ENCODE measurements at regions not wholly inside any gene's neighbourhood (a gene's known extent, or its start where the extent isn't known, plus 50 kb on each side); places are given as distances from the start of the nearest gene placed in this dataset.

DNA sequence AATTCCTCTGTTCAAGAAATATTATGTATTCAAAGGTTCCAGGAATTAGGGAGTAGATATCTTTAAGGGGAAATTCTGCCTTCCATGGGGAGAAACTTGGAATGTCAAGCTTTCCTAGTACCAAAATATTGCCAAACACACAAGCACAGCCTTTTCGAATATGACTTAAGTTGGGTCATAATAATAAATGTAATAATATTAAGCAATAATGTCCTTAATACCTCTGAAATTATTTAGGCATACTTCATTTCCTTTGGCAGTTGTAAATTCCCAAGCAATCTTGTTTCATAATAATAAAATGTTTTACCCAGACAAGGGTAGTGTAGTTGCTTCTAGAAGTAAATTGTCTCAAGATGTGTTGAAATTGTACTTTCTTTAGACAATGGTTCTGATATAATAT is 630.3 kb upstream of the CDH18 start:
- no CpG with 5 or more reads among the region's 1 CpG for WGBS

GRCh38 chr5:20617841-20618240 is 629.8 kb upstream of the CDH18 start:
- DNase-seq = no peak
- Histone ChIP-seq H2BK15ac (ENCODE audit: low read depth, poor library complexity, severe bottlenecking) (no peak overlapping the region), H2BK120ac (ENCODE audit: low read depth, low read length) (no peak overlapping the region), H4K8ac (ENCODE audit: low read length) (no peak overlapping the region), H3K9ac (ENCODE audit: low read length) (no peak overlapping the region), H2BK5ac (ENCODE audit: low read depth, low read length, poor library complexity, severe bottlenecking) (no peak overlapping the region), H2AK5ac (ENCODE audit: low read length, severe bottlenecking) (no peak overlapping the region), H2AFZ (ENCODE audit: low read depth, low read length) (no peak overlapping the region), H3K36me3 (ENCODE audit: control insufficient read depth in 1 of 2, insufficient read depth in 2 of 2, low read depth in 1 of 2, low read length in 2 of 2) (no peaks in the 10 kb centered on the region), H3K14ac (ENCODE audit: low read length in 2 of 2) (no peak overlapping the region), H4K91ac (ENCODE audit: low read length) (no peak overlapping the region), H3K4me3 (ENCODE audit: insufficient read depth in 1 of 2, low read depth in 1 of 2, low read length in 2 of 2) (no peak overlapping the region), H2BK12ac (ENCODE audit: low read length in 2 of 2) (no peak overlapping the region), H3K79me1 (replicated peaks; ENCODE audit: low read length, poor library complexity, severe bottlenecking) (no peaks in the 10 kb centered on the region), H3K27ac (ENCODE audit: low read length, poor library complexity, severe bottlenecking) (no peak overlapping the region), H3K4me1 (ENCODE audit: control insufficient read depth, insufficient read depth, low read depth, low read length) (no peaks in the 10 kb centered on the region), H3K23ac (ENCODE audit: low read length in 2 of 2) (no peak overlapping the region), H3K27me3 (ENCODE audit: control insufficient read depth in 1 of 2, insufficient read depth in 1 of 2, low read length in 2 of 2) (no peaks in the 10 kb centered on the region), H3K4ac (ENCODE audit: low read depth in 1 of 2, low read length in 2 of 2) (no peak overlapping the region), H3K18ac (ENCODE audit: low read depth in 1 of 2, low read length in 2 of 2) (no peak overlapping the region), H3K9me3 (ENCODE audit: control insufficient read depth, low read length) (no peaks in the 10 kb centered on the region), H3K4me2 (ENCODE audit: low read length, poor library complexity, severe bottlenecking) (no peak overlapping the region)
- 66% methylated on average over 3 of the region's 3 CpGs for WGBS

More for the DNA sequence above, 630.3 kb upstream of the CDH18 start:
- H3K4me3 ChIP-seq (ENCODE audit: insufficient read depth in 1 of 2, low read depth in 1 of 2, low read length in 2 of 2) = no peak overlapping the region
- no peaks in the 10 kb centered on the region for H3K9me3 ChIP-seq (ENCODE audit: control insufficient read depth, low read length)
- no peaks in the 10 kb centered on the region for H3K4me1 ChIP-seq (ENCODE audit: control insufficient read depth, insufficient read depth, low read depth, low read length)
- no peak overlapping the region for H3K4ac ChIP-seq (ENCODE audit: low read depth in 1 of 2, low read length in 2 of 2)
- no peaks in the 10 kb centered on the region for H3K36me3 ChIP-seq (ENCODE audit: control insufficient read depth in 1 of 2, insufficient read depth in 2 of 2, low read depth in 1 of 2, low read length in 2 of 2)
- H4K8ac ChIP-seq (ENCODE audit: low read length) = no peak overlapping the region
- no peaks in the 10 kb centered on the region for H3K79me1 ChIP-seq (replicated peaks; ENCODE audit: low read length, poor library complexity, severe bottlenecking)
- no peaks in the 10 kb centered on the region for H3K27me3 ChIP-seq (ENCODE audit: control insufficient read depth in 1 of 2, insufficient read depth in 1 of 2, low read length in 2 of 2)
- H3K9ac ChIP-seq (ENCODE audit: low read length) = no peak overlapping the region
- H3K18ac ChIP-seq (ENCODE audit: low read depth in 1 of 2, low read length in 2 of 2) = no peak overlapping the region
- H2BK5ac ChIP-seq (ENCODE audit: low read depth, low read length, poor library complexity, severe bottlenecking) = no peak overlapping the region
- no peak overlapping the region for H3K27ac ChIP-seq (ENCODE audit: low read length, poor library complexity, severe bottlenecking)
- no peak overlapping the region for H2BK15ac ChIP-seq (ENCODE audit: low read depth, poor library complexity, severe bottlenecking)
- H2BK12ac ChIP-seq (ENCODE audit: low read length in 2 of 2) = no peak overlapping the region
- no peak overlapping the region for H4K91ac ChIP-seq (ENCODE audit: low read length)
- no peak for DNase-seq
- H3K4me2 ChIP-seq (ENCODE audit: low read length, poor library complexity, severe bottlenecking) = no peak overlapping the region
- H2BK120ac ChIP-seq (ENCODE audit: low read depth, low read length) = no peak overlapping the region
- H2AK5ac ChIP-seq (ENCODE audit: low read length, severe bottlenecking) = no peak overlapping the region
- H3K23ac ChIP-seq (ENCODE audit: low read length in 2 of 2) = no peak overlapping the region
- H3K14ac ChIP-seq (ENCODE audit: low read length in 2 of 2) = no peak overlapping the region
- H2AFZ ChIP-seq (ENCODE audit: low read depth, low read length) = no peak overlapping the region

DNA sequence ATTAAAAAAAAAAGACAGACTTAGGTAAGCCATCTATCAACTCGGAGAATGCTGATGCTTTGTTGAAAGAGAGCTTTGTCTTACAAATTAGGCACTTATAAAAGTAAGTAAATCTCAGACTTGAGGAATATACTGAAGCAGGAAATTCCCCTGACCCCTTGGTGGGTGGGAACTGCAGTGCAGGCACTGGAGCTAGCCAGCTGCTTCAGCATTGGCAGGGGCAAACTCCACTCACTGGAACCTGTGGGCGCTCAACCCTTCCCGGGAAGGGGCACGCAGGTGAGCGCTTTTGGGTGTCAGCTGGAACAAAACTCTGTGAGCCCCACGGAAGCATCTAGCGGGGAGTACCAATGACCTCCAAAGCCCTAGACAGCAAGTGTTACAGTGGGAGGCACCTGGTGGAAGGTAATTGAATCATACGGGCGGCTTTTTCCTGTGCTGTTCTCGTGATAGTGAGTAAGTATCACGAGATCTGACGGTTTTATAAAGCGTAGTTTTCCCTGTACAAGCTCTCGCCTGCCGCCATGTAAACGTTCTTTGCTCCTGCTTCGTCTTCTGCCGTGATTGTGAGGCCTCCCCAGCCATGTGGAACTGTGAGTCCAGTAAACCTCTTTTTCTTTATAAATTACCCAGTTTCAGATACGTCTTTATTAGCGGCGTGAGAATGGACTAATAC is 628.0 kb upstream of the CDH18 start:
- Histone ChIP-seq H3K79me1 (replicated peaks; ENCODE audit: low read length, poor library complexity, severe bottlenecking) (no peaks in the 10 kb centered on the region), H3K4ac (ENCODE audit: low read depth in 1 of 2, low read length in 2 of 2) (no peak overlapping the region), H2AFZ (ENCODE audit: low read depth, low read length) (no peak overlapping the region), H3K4me3 (ENCODE audit: insufficient read depth in 1 of 2, low read depth in 1 of 2, low read length in 2 of 2) (no peak overlapping the region), H3K23ac (ENCODE audit: low read length in 2 of 2) (no peak overlapping the region), H2BK5ac (ENCODE audit: low read depth, low read length, poor library complexity, severe bottlenecking) (no peak overlapping the region), H3K27me3 (ENCODE audit: control insufficient read depth in 1 of 2, insufficient read depth in 1 of 2, low read length in 2 of 2) (no peaks in the 10 kb centered on the region), H3K36me3 (ENCODE audit: control insufficient read depth in 1 of 2, insufficient read depth in 2 of 2, low read depth in 1 of 2, low read length in 2 of 2) (no peaks in the 10 kb centered on the region), H2BK12ac (ENCODE audit: low read length in 2 of 2) (no peak overlapping the region), H2AK5ac (ENCODE audit: low read length, severe bottlenecking) (no peak overlapping the region), H3K4me1 (ENCODE audit: control insufficient read depth, insufficient read depth, low read depth, low read length) (no peaks in the 10 kb centered on the region), H3K14ac (ENCODE audit: low read length in 2 of 2) (no peak overlapping the region), H3K27ac (ENCODE audit: low read length, poor library complexity, severe bottlenecking) (no peak overlapping the region), H3K4me2 (ENCODE audit: low read length, poor library complexity, severe bottlenecking) (no peak overlapping the region), H3K9me3 (ENCODE audit: control insufficient read depth, low read length) (no peaks in the 10 kb centered on the region), H3K18ac (ENCODE audit: low read depth in 1 of 2, low read length in 2 of 2) (no peak overlapping the region), H2BK120ac (ENCODE audit: low read depth, low read length) (no peak overlapping the region), H2BK15ac (ENCODE audit: low read depth, poor library complexity, severe bottlenecking) (no peak overlapping the region), H4K8ac (ENCODE audit: low read length) (no peak overlapping the region), H4K91ac (ENCODE audit: low read length) (no peak overlapping the region), H3K9ac (ENCODE audit: low read length) (no peak overlapping the region)
- DNase-seq = no peak
- WGBS = 85% methylated on average over 17 of the region's 21 CpGs

DNA sequence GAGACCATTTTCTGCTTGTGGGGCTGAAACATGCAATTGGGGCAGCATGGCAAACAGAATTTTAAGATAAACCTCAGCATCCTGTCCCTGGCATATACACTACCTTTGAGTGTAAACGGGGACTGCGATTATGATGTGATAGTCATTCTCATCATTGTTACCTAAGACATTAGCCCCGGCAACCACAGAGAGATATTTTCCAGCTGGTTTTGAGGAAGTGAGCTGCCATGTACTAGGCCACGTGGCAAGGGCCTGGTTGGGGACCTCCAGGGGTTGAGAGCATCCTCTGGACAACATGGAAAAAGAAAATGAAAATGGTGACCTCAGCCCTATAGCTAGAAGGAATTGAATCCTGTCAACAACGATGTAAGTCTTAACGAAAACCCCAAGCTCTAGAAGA is 623.6 kb upstream of the CDH18 start:
- Histone ChIP-seq H2BK5ac (ENCODE audit: low read depth, low read length, poor library complexity, severe bottlenecking) (no peak overlapping the region), H2BK15ac (ENCODE audit: low read depth, poor library complexity, severe bottlenecking) (no peak overlapping the region), H3K4me1 (ENCODE audit: control insufficient read depth, insufficient read depth, low read depth, low read length) (no peaks in the 10 kb centered on the region), H3K18ac (ENCODE audit: low read depth in 1 of 2, low read length in 2 of 2) (no peak overlapping the region), H3K27ac (ENCODE audit: low read length, poor library complexity, severe bottlenecking) (no peak overlapping the region), H3K27me3 (ENCODE audit: control insufficient read depth in 1 of 2, insufficient read depth in 1 of 2, low read length in 2 of 2) (no peaks in the 10 kb centered on the region), H2BK12ac (ENCODE audit: low read length in 2 of 2) (no peak overlapping the region), H3K4me3 (ENCODE audit: insufficient read depth in 1 of 2, low read depth in 1 of 2, low read length in 2 of 2) (no peak overlapping the region), H3K36me3 (ENCODE audit: control insufficient read depth in 1 of 2, insufficient read depth in 2 of 2, low read depth in 1 of 2, low read length in 2 of 2) (no peaks in the 10 kb centered on the region), H4K8ac (ENCODE audit: low read length) (no peak overlapping the region), H2AFZ (ENCODE audit: low read depth, low read length) (no peak overlapping the region), H3K9ac (ENCODE audit: low read length) (no peak overlapping the region), H4K91ac (ENCODE audit: low read length) (no peak overlapping the region), H2AK5ac (ENCODE audit: low read length, severe bottlenecking) (no peak overlapping the region), H3K14ac (ENCODE audit: low read length in 2 of 2) (no peak overlapping the region), H3K79me1 (replicated peaks; ENCODE audit: low read length, poor library complexity, severe bottlenecking) (no peaks in the 10 kb centered on the region), H3K9me3 (ENCODE audit: control insufficient read depth, low read length) (no peaks in the 10 kb centered on the region), H3K23ac (ENCODE audit: low read length in 2 of 2) (no peak overlapping the region), H3K4me2 (ENCODE audit: low read length, poor library complexity, severe bottlenecking) (no peak overlapping the region), H2BK120ac (ENCODE audit: low read depth, low read length) (no peak overlapping the region), H3K4ac (ENCODE audit: low read depth in 1 of 2, low read length in 2 of 2) (no peak overlapping the region)
- 75% methylated on average over 6 of the region's 6 CpGs for WGBS
- DNase-seq = no peak
